PC-3 (cell line): ENCODE measurements at regions not wholly inside any gene's neighbourhood (a gene's known extent, or its start where the extent isn't known, plus 50 kb on each side); places are given as distances from the start of the nearest gene placed in this dataset.

Experiments used
- ATAC-seq: fragments of 200-7000 bp; cut with Tn5 transposase; 2 replicates; pipeline ENCODE4 v1.9.1; 2020; ENCODE audit warnings: mild to moderate bottlenecking, moderate library complexity
- BruUV-seq: library from RNA; stranded (reverse); fragments of 400-500 nt; replicated peaks from 2 replicates; lab custom pipeline; 2021; lab: Mats Ljungman, UMichigan
- CTCF ChIA-PET: fragments of 300-600 bp; sonication (Branson Sonifier 250); formaldehyde crosslinking; loops from one replicate; lab custom pipeline; 2022; ENCODE audit warnings: antibody characterized with exemption; lab: Charles Lee
- POLR2A ChIA-PET: fragments of 300-600 bp; sonication (Branson Sonifier 250); formaldehyde crosslinking; loops from one replicate; lab custom pipeline; 2022; ENCODE audit warnings: antibody characterized with exemption; ENCODE audit not compliant: unreplicated experiment; lab: Charles Lee
- DNase-seq: peaks from one replicate; pipeline ENCODE4 v3.0.0-alpha.2; 2015
- H2AFZ ChIP-seq: fragments of 300-600 bp; sonication (generic); 2 replicates; pipeline ENCODE4 v1.6.0; 2016; ENCODE audit warnings: antibody characterized with exemption, low read length
- H3F3A ChIP-seq: fragments of 300-600 bp; sonication (generic); one replicate; pipeline ENCODE4 v1.6.0; 2017; ENCODE audit warnings: antibody characterized with exemption, low read length, control low read depth, mild to moderate bottlenecking; ENCODE audit not compliant: unreplicated experiment
- H3K27ac ChIP-seq: fragments of 300-600 bp; sonication (generic); 2 replicates; pipeline ENCODE4 v1.5.1; 2016; ENCODE audit warnings: mild to moderate bottlenecking, low read length
- H3K27me3 ChIP-seq: fragments of 300-600 bp; sonication (generic); 2 replicates; pipeline ENCODE4 v1.6.1; 2016; ENCODE audit warnings: low read length, mixed read lengths
- H3K36me3 ChIP-seq: fragments of 300-600 bp; sonication (generic); 2 replicates; pipeline ENCODE4 v1.6.1; 2016; ENCODE audit warnings: low read depth, mixed run types, low read length, mixed read lengths
- H3K4me1 ChIP-seq: fragments of 300-600 bp; sonication (generic); 2 replicates; pipeline ENCODE4 v1.5.1; 2016; ENCODE audit warnings: low read length; ENCODE audit not compliant: insufficient read depth
- H3K4me2 ChIP-seq: fragments of 300-600 bp; sonication (generic); 2 replicates; pipeline ENCODE4 v1.6.0; 2016; ENCODE audit warnings: low read length
- H3K4me3 ChIP-seq: fragments of 300-600 bp; sonication (generic); 2 replicates; pipeline ENCODE4 v1.5.1; 2016; ENCODE audit warnings: mild to moderate bottlenecking, low read length, mixed read lengths
- H3K79me2 ChIP-seq: fragments of 300-600 bp; sonication (generic); 2 replicates; pipeline ENCODE4 v1.6.1; 2017; ENCODE audit warnings: low read length, mixed read lengths
- H3K9ac ChIP-seq: fragments of 300-600 bp; sonication (generic); 2 replicates; pipeline ENCODE4 v1.6.0; 2016; ENCODE audit warnings: mild to moderate bottlenecking, low read length
- H3K9me2 ChIP-seq: fragments of 300-600 bp; sonication (generic); replicated peaks from 2 replicates; pipeline ENCODE4 v1.6.1; 2016; ENCODE audit warnings: mixed run types, low read length, mixed read lengths
- H3K9me3 ChIP-seq: fragments of 300-600 bp; sonication (generic); 2 replicates; pipeline ENCODE4 v1.6.1; 2016; ENCODE audit warnings: low read length, mixed read lengths
- H4K20me1 ChIP-seq: fragments of 300-600 bp; sonication (generic); 2 replicates; pipeline ENCODE4 v1.6.1; 2016; ENCODE audit warnings: low read length, mixed read lengths
- CTCF ChIP-seq: fragments of 300-600 bp; sonication (generic); conservative IDR thresholded peaks from 2 replicates; pipeline ENCODE4 v1.5.1; 2017; ENCODE audit warnings: antibody characterized with exemption, low read depth, mild to moderate bottlenecking, low read length
- EZH2 ChIP-seq: fragments of 300-600 bp; sonication (generic); IDR thresholded peaks from one replicate; pipeline ENCODE4 v1.6.1; 2017; ENCODE audit warnings: antibody characterized with exemption, mild to moderate bottlenecking, low read length; ENCODE audit not compliant: unreplicated experiment
- EZH2phosphoT487 ChIP-seq: fragments of 300-600 bp; sonication (generic); IDR thresholded peaks from 2 replicates; pipeline ENCODE4 v1.6.1; 2018; ENCODE audit warnings: mild to moderate bottlenecking, antibody characterized with exemption, low read length, borderline replicate concordance
- intact Hi-C: fragments of 100-400 bp; cut with micrococcal nuclease; formaldehyde crosslinking; loops from 2 replicates; pipeline ENCODE4 v1.9.0; 2023

- Histone ChIP-seq H3K4me1 (no peaks in the 10 kb centered on the region), H3K4me2 (no peak overlapping the region), H3K36me3 (no peaks in the 10 kb centered on the region), H3K79me2 (no peaks in the 10 kb centered on the region), H3K9me3 (no peaks in the 10 kb centered on the region), H3K4me3 (no peak overlapping the region), H2AFZ (no peak overlapping the region), H3K27ac (no peak overlapping the region), H4K20me1 (no peaks in the 10 kb centered on the region), H3K9ac (no peak overlapping the region), H3F3A (no peaks in the 10 kb centered on the region), H3K27me3 (peaks cover 37% of the 10 kb centered on the region), H3K9me2 (no peaks in the 10 kb centered on the region)
- ATAC-seq (no peak), DNase-seq (no peak)
- intact Hi-C loops = no loop called here
- BruUV-seq = no TSS peak
- ChIA-PET POLR2A (no interaction called here), CTCF (no interaction called here)
- no peak for TF ChIP-seq CTCF
- TF ChIP-seq EZH2phosphoT487 = no peak
- no peak for TF ChIP-seq EZH2
These were observed 112.8 kb upstream of the TEX51 start for GRCh38 chr2:126785862-126786261.

- Histone ChIP-seq H4K20me1 (no peaks in the 10 kb centered on the region), H3F3A (no peaks in the 10 kb centered on the region), H3K9ac (no peak overlapping the region), H3K9me3 (no peaks in the 10 kb centered on the region), H3K79me2 (no peaks in the 10 kb centered on the region), H3K36me3 (no peaks in the 10 kb centered on the region), H3K4me3 (no peak overlapping the region), H3K27me3 (peaks cover 41% of the 10 kb centered on the region), H3K4me2 (no peak overlapping the region), H3K27ac (no peak overlapping the region), H2AFZ (no peak overlapping the region), H3K4me1 (no peaks in the 10 kb centered on the region), H3K9me2 (no peaks in the 10 kb centered on the region)
- DNase-seq = no peak
- ATAC-seq = no peak
- intact Hi-C loops = no loop called here
- POLR2A ChIA-PET = no interaction called here
- TF ChIP-seq EZH2phosphoT487 (no peak), EZH2 (no peak)
- no TSS peak for BruUV-seq
- CTCF ChIA-PET = no interaction called here
These were observed 111.9 kb upstream of the TEX51 start for GRCh38 chr2:126786765-126787164.

GRCh38 chr2:126787289-126787688, 111.4 kb upstream of the TEX51 start:
- H3K9me2 ChIP-seq = no peaks in the 10 kb centered on the region
- H4K20me1 ChIP-seq = no peaks in the 10 kb centered on the region
- H2AFZ ChIP-seq = no peak overlapping the region
- H3K79me2 ChIP-seq = no peaks in the 10 kb centered on the region
- no peaks in the 10 kb centered on the region for H3F3A ChIP-seq
- no TSS peak for BruUV-seq
- TF ChIP-seq CTCF (no peak), EZH2 (no peak), EZH2phosphoT487 (no peak)
- no peaks in the 10 kb centered on the region for H3K4me1 ChIP-seq
- peaks cover 37% of the 10 kb centered on the region for H3K27me3 ChIP-seq
- no peaks in the 10 kb centered on the region for H3K9me3 ChIP-seq
- intact Hi-C loops = no loop called here
- no peak overlapping the region for H3K4me3 ChIP-seq
- ATAC-seq (no peak), DNase-seq (no peak)
- POLR2A ChIA-PET = no interaction called here
- H3K36me3 ChIP-seq = no peaks in the 10 kb centered on the region
- H3K4me2 ChIP-seq = no peak overlapping the region
- H3K27ac ChIP-seq = no peak overlapping the region
- CTCF ChIA-PET = no interaction called here
- no peak overlapping the region for H3K9ac ChIP-seq
